ENCODE measurements at regions not wholly inside any gene's neighbourhood (a gene's known extent, or its start where the extent isn't known, plus 50 kb on each side); places are given as distances from the start of the nearest gene placed in this dataset.

DNA sequence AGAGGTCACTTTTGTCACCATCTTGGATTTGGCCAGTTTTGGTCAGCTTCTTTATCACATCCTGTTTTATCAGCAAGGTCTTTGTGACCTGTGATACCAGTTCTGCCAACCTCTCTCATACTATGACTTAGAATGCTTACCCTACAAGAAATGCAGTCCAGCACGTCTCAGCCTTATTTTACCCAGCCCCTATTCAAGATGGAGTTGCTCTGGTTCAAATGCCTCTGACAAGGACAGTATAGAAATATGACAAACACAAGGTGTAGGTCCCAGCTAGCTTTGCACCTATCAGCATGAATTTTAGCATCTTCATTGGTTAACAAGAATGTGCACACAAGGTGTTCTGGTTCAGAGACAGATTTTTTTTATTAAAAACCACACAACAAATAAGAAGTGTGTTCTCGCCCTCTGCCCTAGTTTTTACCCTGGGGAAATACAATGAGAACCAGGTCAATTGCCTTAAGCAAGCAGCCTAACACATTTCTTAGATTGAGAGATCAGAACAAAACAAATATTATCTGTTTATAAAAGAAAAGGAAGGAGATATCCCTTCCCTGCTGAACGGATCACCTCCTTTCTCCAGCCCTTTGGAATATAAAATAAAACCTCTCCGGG is 962.3 kb upstream of the PRKX start:
- no peak for ATAC-seq (ENCODE audit: low read depth)
- Histone ChIP-seq H3K4me1 (ENCODE audit: control insufficient read depth, insufficient read depth, low read length) (no peaks in the 10 kb centered on the region), H4K20me1 (ENCODE audit: insufficient read depth, low read length) (no peaks in the 10 kb centered on the region), H3K9ac (ENCODE audit: low read depth, low read length) (no peak overlapping the region), H3K9me1 (ENCODE audit: insufficient read depth, low read length) (no peaks in the 10 kb centered on the region), H3K27ac (ENCODE audit: insufficient read depth, low read length) (no peak overlapping the region), H2BK15ac (ENCODE audit: low read depth, low read length) (no peak overlapping the region), H4K8ac (ENCODE audit: low read depth in 2 of 2, low read length in 2 of 2) (no peak overlapping the region), H2AK5ac (ENCODE audit: low read depth, low read length) (no peak overlapping the region), H3K9me3 (ENCODE audit: control insufficient read depth, insufficient read depth, low read length) (0 out of 2 replicates have a peak, but pooled peaks cover 5% of the 10 kb centered on the region), H3K14ac (replicated peaks; ENCODE audit: low read depth, low read length) (no peak overlapping the region), H2AK9ac (replicated peaks; ENCODE audit: low read depth, low read length, poor library complexity) (no peak overlapping the region), H3K56ac (ENCODE audit: extremely low read depth, insufficient read depth, low read length) (no peak overlapping the region), H2BK20ac (ENCODE audit: low read depth, low read length) (no peak overlapping the region), H4K91ac (ENCODE audit: insufficient read depth, low read depth, low read length) (no peak overlapping the region), H3K4me3 (ENCODE audit: insufficient read depth, low read depth, low read length) (no peak overlapping the region), H2BK120ac (ENCODE audit: low read depth, low read length) (no peak overlapping the region), H3K4ac (ENCODE audit: low read depth, low read length) (no peak overlapping the region), H3K4me2 (ENCODE audit: low read depth, low read length) (no peak overlapping the region), H3K36me3 (ENCODE audit: control insufficient read depth, insufficient read depth, low read length) (no peaks in the 10 kb centered on the region), H3K27me3 (ENCODE audit: control insufficient read depth, insufficient read depth, low read length) (no peaks in the 10 kb centered on the region), H3K18ac (ENCODE audit: low read depth, low read length) (no peak overlapping the region), H4K5ac (ENCODE audit: low read depth, low read length) (no peak overlapping the region), H3K79me1 (ENCODE audit: low read depth in 1 of 2, low read length in 2 of 2) (no peaks in the 10 kb centered on the region), H2BK5ac (ENCODE audit: low read depth, low read length, poor library complexity, severe bottlenecking) (no peak overlapping the region), H3K23ac (ENCODE audit: low read depth, low read length) (no peak overlapping the region), H2AFZ (replicated peaks; ENCODE audit: low read length, poor library complexity) (no peak overlapping the region)
- no peak for DNase-seq
- WGBS, 2 experiments (ENCODE audit: extremely low coverage in 2 of 2, insufficient read length in 1 of 2): no CpG with 5 or more reads among the region's 4 CpGs
- POLR2A ChIA-PET (ENCODE audit: unreplicated experiment): no interaction called here
- no TSS peak for BruUV-seq (replicated peaks)
- CTCF ChIA-PET: no interaction called here
- dilution Hi-C loops (cut with HindIII; ENCODE audit: low sequenced_read_pairs, unreplicated experiment) (no loop called here), intact Hi-C loops (cut with micrococcal nuclease) (loop anchor here (10.0 kb wide), 1 partner anchor 521 kb away; no protein-coding TSS in a partner anchor), in situ Hi-C loops (cut with MboI; ENCODE audit: low sequenced_read_pairs) (no loop called here)
- TF ChIP-seq, protein P1, sequence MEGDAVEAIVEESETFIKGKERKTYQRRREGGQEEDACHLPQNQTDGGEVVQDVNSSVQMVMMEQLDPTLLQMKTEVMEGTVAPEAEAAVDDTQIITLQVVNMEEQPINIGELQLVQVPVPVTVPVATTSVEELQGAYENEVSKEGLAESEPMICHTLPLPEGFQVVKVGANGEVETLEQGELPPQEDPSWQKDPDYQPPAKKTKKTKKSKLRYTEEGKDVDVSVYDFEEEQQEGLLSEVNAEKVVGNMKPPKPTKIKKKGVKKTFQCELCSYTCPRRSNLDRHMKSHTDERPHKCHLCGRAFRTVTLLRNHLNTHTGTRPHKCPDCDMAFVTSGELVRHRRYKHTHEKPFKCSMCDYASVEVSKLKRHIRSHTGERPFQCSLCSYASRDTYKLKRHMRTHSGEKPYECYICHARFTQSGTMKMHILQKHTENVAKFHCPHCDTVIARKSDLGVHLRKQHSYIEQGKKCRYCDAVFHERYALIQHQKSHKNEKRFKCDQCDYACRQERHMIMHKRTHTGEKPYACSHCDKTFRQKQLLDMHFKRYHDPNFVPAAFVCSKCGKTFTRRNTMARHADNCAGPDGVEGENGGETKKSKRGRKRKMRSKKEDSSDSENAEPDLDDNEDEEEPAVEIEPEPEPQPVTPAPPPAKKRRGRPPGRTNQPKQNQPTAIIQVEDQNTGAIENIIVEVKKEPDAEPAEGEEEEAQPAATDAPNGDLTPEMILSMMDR (conservative IDR thresholded peaks at IDR 0.05; ENCODE audit: low read depth, low read length): no peak
- TF ChIP-seq POLR2A (IDR thresholded peaks at IDR 0.05; ENCODE audit: low read depth, low read length) (no peak), CHD1 (IDR thresholded peaks at IDR 0.05; ENCODE audit: low read depth, low read length) (no peak), RFX5 (IDR thresholded peaks at IDR 0.05; ENCODE audit: low read depth, low read length) (no peak), MAFK (IDR thresholded peaks at IDR 0.05; ENCODE audit: low read depth, low read length) (no peak)

All from IMR-90 (cell line).